H1 (cell line): ENCODE measurements at regions not wholly inside any gene's neighbourhood (a gene's known extent, or its start where the extent isn't known, plus 50 kb on each side); places are given as distances from the start of the nearest gene placed in this dataset.

Experiments
- EZH2 ChIP-seq: fragments of 200-600 bp; sonication (generic); IDR thresholded peaks from 2 replicates; pipeline ENCODE4 v1.7.1; 2012; ENCODE audit warnings: low read depth, mild to moderate bottlenecking, moderate library complexity, low read length, inconsistent platforms; ENCODE audit not compliant: severe bottlenecking
- FOSL1 ChIP-seq: IDR thresholded peaks from 2 replicates; pipeline ENCODE4 v1.6.1; 2011; ENCODE audit warnings: mild to moderate bottlenecking, low read depth, low read length, moderate library complexity; ENCODE audit not compliant: insufficient read depth
- SAP30 ChIP-seq: fragments of 300-600 bp; sonication (generic); IDR thresholded peaks from 2 replicates; pipeline ENCODE4 v1.7.1; 2012; ENCODE audit warnings: low read length, moderate library complexity, mild to moderate bottlenecking, inconsistent platforms; ENCODE audit not compliant: insufficient read depth, insufficient replicate concordance
- ZNF274 ChIP-seq: IDR thresholded peaks from 2 replicates; pipeline ENCODE4 v1.7.0; 2012; ENCODE audit warnings: low read length, borderline replicate concordance; ENCODE audit errors: extremely low read depth

GRCh38 chr1:212519131-212519530 is 86.4 kb downstream of the NENF start (continued):
- TF ChIP-seq FOSL1 = no peak
- TF ChIP-seq ZNF274 = no peak
- TF ChIP-seq SAP30 = no peak
- no peak for TF ChIP-seq EZH2
